Femur (tissue), 1 donor: ENCODE measurements at regions not wholly inside any gene's neighbourhood (a gene's known extent, or its start where the extent isn't known, plus 50 kb on each side); places are given as distances from the start of the nearest gene placed in this dataset.

Experiments used
- DNase-seq: peaks from one replicate; pipeline ENCODE4 v3.0.0-alpha.2; 2017

GRCh38 chr18:24797981-24798380 is 337.5 kb downstream of the HRH4 start:
- DNase-seq, result no peak

- no peak for DNase-seq
Observed at GRCh38 chr18:24799176-24799575, 338.7 kb downstream of the HRH4 start.

- DNase-seq, result no peak
Observed at GRCh38 chr18:24799720-24800119, 339.3 kb downstream of the HRH4 start.

- DNase-seq, result no peak
Observed at GRCh38 chr18:24801001-24801400, 340.6 kb downstream of the HRH4 start.

- DNase-seq, result no peak
Observed at GRCh38 chr18:24802456-24802855, 342.0 kb downstream of the HRH4 start.

- no peak for DNase-seq
Observed at GRCh38 chr18:24805156-24805555, 344.7 kb downstream of the HRH4 start.

GRCh38 chr18:24809173-24809950 is 348.9 kb downstream of the HRH4 start:
- DNase-seq, result no peak

GRCh38 chr18:24810561-24811305 is 350.3 kb downstream of the HRH4 start:
- no peak for DNase-seq

GRCh38 chr18:24811950-24812681 is 351.7 kb downstream of the HRH4 start:
- peak; percentile 77 for DNase-seq

- DNase-seq, result no peak
Observed at GRCh38 chr18:24814521-24814920, 354.1 kb downstream of the HRH4 start.

GRCh38 chr18:24817150-24817549 is 356.7 kb downstream of the HRH4 start:
- DNase-seq, result no peak

- no peak for DNase-seq
Observed at GRCh38 chr18:24817587-24818371, 357.3 kb downstream of the HRH4 start.

GRCh38 chr18:24818441-24818840 is 358.0 kb downstream of the HRH4 start:
- no peak for DNase-seq

- no peak for DNase-seq
Observed at GRCh38 chr18:24819141-24819890, 358.9 kb downstream of the HRH4 start.

- DNase-seq, result no peak
Observed at GRCh38 chr18:24825397-24825796, 365.0 kb downstream of the HRH4 start.

- no peak for DNase-seq
Observed at GRCh38 chr18:24826605-24827004, 366.2 kb downstream of the HRH4 start.

GRCh38 chr18:24827501-24827900 is 367.1 kb downstream of the HRH4 start:
- DNase-seq, result no peak

- no peak for DNase-seq
Observed at GRCh38 chr18:24831081-24831480, 370.6 kb downstream of the HRH4 start.

- DNase-seq, result no peak
Observed at GRCh38 chr18:24831871-24832665, 371.6 kb downstream of the HRH4 start.

GRCh38 chr18:24835751-24836150 is 375.3 kb downstream of the HRH4 start:
- no peak for DNase-seq

GRCh38 chr18:24837066-24837465 is 376.6 kb downstream of the HRH4 start:
- no peak for DNase-seq
